ENCODE measurements at regions not wholly inside any gene's neighbourhood (a gene's known extent, or its start where the extent isn't known, plus 50 kb on each side); places are given as distances from the start of the nearest gene placed in this dataset.

GRCh38 chr4:18973296-18973695 is 951.7 kb upstream of the LCORL start:
- TF ChIP-seq, protein P1, sequence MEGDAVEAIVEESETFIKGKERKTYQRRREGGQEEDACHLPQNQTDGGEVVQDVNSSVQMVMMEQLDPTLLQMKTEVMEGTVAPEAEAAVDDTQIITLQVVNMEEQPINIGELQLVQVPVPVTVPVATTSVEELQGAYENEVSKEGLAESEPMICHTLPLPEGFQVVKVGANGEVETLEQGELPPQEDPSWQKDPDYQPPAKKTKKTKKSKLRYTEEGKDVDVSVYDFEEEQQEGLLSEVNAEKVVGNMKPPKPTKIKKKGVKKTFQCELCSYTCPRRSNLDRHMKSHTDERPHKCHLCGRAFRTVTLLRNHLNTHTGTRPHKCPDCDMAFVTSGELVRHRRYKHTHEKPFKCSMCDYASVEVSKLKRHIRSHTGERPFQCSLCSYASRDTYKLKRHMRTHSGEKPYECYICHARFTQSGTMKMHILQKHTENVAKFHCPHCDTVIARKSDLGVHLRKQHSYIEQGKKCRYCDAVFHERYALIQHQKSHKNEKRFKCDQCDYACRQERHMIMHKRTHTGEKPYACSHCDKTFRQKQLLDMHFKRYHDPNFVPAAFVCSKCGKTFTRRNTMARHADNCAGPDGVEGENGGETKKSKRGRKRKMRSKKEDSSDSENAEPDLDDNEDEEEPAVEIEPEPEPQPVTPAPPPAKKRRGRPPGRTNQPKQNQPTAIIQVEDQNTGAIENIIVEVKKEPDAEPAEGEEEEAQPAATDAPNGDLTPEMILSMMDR (IDR thresholded peaks at IDR 0.05) = no peak
- no peak for TF ChIP-seq POLR2A (IDR thresholded peaks at IDR 0.05)
- no peak for TF ChIP-seq POLR2AphosphoS5 (IDR thresholded peaks at IDR 0.05)
- TF ChIP-seq EP300 (IDR thresholded peaks at IDR 0.05) = no peak
